LoVo (cell line): ENCODE measurements at regions not wholly inside any gene's neighbourhood (a gene's known extent, or its start where the extent isn't known, plus 50 kb on each side); places are given as distances from the start of the nearest gene placed in this dataset.
A peak's percentile ranks its signal among the peaks of the same experiment; 100 is the strongest.

Experiments used
- DNase-seq: peaks from one replicate; pipeline ENCODE4 v3.0.0-alpha.2; 2016; ENCODE audit warnings: low spot score

- DNase-seq: peak; percentile 57
These were observed 91.5 kb upstream of the BEND6 start for GRCh38 chr6:56863366-56863765.

GRCh38 chr6:56862415-56863175, 92.3 kb upstream of the BEND6 start:
- no peak for DNase-seq

GRCh38 chr6:56860475-56860874, 94.4 kb upstream of the BEND6 start:
- peak; percentile 74 for DNase-seq

- DNase-seq: no peak
These were observed 98.8 kb upstream of the BEND6 start for GRCh38 chr6:56856036-56856580.

GRCh38 chr6:56854086-56854485, 100.8 kb upstream of the BEND6 start:
- DNase-seq: no peak

- no peak for DNase-seq
These were observed 101.4 kb upstream of the BEND6 start for GRCh38 chr6:56853541-56853940.

- DNase-seq: no peak
These were observed 102.5 kb upstream of the BEND6 start for GRCh38 chr6:56852260-56853010.

GRCh38 chr6:56851541-56852259, 103.2 kb upstream of the BEND6 start:
- peak; percentile 45 for DNase-seq

GRCh38 chr6:56851074-56851473, 103.8 kb upstream of the BEND6 start:
- DNase-seq: no peak

GRCh38 chr6:56850626-56851025, 104.3 kb upstream of the BEND6 start:
- no peak for DNase-seq

GRCh38 chr6:56849896-56850295, 105.0 kb upstream of the BEND6 start:
- DNase-seq: no peak

- no peak for DNase-seq
These were observed 106.8 kb upstream of the BEND6 start for GRCh38 chr6:56848105-56848504.

GRCh38 chr6:56845032-56845431, 109.9 kb upstream of the BEND6 start:
- DNase-seq: no peak

GRCh38 chr6:56843476-56844349, 111.2 kb upstream of the BEND6 start:
- peak; percentile 90 for DNase-seq

GRCh38 chr6:56842686-56843475, 112.0 kb upstream of the BEND6 start:
- DNase-seq: peak; percentile 58

- DNase-seq: no peak
These were observed 113.2 kb upstream of the BEND6 start for GRCh38 chr6:56841751-56842150.

- no peak for DNase-seq
These were observed 113.5 kb upstream of the BEND6 start for GRCh38 chr6:56841381-56841749.

- DNase-seq: peak; percentile 55
These were observed 114.2 kb upstream of the BEND6 start for GRCh38 chr6:56840467-56841380.

- no peak for DNase-seq
These were observed 115.2 kb upstream of the BEND6 start for GRCh38 chr6:56839533-56840183.
